Thyroid gland (tissue), 4 donors: ENCODE measurements at regions not wholly inside any gene's neighbourhood (a gene's known extent, or its start where the extent isn't known, plus 50 kb on each side); places are given as distances from the start of the nearest gene placed in this dataset.

ENCODE experiments used
- CTCF ChIP-seq, 6 experiments: fragments of 200-600 bp in 3 of 6; fragments of 450-650 bp in 3 of 6; sonication (generic) in 3 of 6; IDR thresholded peaks; one replicate each; pipeline ENCODE4 v1.5.1; 2016 to 2019; ENCODE audit warnings: antibody characterized with exemption in 6 of 6, mild to moderate bottlenecking in 2 of 6, inconsistent platforms in 1 of 6, moderate library complexity in 1 of 6
- POLR2A ChIP-seq, 2 donors: fragments of 450-650 bp; IDR thresholded peaks; one replicate each; pipeline ENCODE4 v1.6.1; 2017; ENCODE audit warnings: antibody characterized with exemption in 2 of 2, mild to moderate bottlenecking in 2 of 2, moderate library complexity in 1 of 2

GRCh38 chrX:106300656-106301055 lies 132.6 kb downstream of the PWWP3B start:
- TF ChIP-seq POLR2A (IDR thresholded peaks at IDR 0.05) (no peak), CTCF (IDR thresholded peaks at IDR 0.05) (no peak)
